CD4-positive, alpha-beta T cell treated with Interleukin-4 for 1 hour (primary cell): ENCODE measurements at regions not wholly inside any gene's neighbourhood (a gene's known extent, or its start where the extent isn't known, plus 50 kb on each side); places are given as distances from the start of the nearest gene placed in this dataset.
"Not testable (repeated sequence)": the region's sequence is repeated elsewhere in the genome, so short reads cannot be mapped to it uniquely, and the experiment has no call there.

ENCODE experiments used
- DNase-seq, 2 donors: peaks; one replicate each; pipeline ENCODE4 v3.0.0-alpha.2; 2020 to 2022

DNA sequence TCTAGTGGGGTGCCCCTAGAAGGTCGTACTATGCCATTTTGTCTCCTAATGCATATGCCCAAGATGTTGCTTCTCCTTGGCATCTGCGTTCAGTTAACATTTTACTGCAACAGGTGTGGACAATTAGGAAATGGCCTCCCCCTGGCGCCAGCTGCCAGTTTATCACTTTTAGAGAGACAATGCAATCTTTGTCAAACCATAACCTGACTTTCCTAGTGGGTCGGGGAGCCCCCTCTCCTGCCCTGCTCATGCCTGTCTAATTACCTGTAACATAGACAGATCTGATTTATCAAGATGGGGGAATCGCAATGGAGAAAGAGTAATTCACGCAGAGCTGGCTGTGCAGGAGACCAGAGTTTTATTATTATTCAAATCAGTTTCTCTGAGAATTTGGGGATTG lies 353.7 kb upstream of the SGO1 start:
- DNase-seq = no peak

DNA sequence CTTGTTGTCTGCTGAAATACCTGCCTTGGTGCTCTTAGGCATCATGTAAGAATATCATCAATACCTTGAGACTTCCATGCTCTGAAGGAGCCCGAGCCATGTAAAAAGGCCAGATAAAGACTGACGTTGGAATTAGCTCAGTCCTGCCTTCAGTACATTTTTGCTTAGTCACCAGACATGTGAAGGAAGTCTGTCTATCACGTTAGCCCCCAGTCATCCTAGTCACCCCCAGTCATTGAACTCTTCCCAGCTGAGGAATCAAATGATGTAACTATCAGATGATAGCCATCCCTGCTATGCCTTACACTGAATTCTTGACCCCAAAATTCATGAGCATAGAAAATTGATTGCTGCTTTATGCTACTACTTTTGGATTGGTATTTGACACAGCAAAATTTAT lies 351.2 kb upstream of the SGO1 start:
- no peak for DNase-seq

DNA sequence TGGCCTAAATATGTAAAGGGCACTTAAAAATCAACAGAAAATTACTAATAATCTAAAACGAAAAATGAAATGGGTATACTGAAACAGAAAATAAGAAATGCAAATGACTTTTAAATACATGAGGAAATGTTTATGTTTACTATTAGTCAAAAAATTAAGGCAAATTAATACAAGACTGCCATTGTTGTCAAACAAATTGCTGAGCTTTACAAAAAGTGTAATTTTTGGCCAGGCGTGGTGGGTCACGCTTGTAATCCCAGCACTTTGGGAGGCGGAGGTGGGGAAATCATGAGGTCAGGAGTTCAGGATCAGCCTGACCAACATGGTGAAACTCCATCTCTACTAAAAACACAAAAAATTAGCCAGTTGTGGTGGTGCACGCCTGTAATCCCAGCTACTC lies 343.9 kb upstream of the SGO1 start:
- DNase-seq = no peak

DNA sequence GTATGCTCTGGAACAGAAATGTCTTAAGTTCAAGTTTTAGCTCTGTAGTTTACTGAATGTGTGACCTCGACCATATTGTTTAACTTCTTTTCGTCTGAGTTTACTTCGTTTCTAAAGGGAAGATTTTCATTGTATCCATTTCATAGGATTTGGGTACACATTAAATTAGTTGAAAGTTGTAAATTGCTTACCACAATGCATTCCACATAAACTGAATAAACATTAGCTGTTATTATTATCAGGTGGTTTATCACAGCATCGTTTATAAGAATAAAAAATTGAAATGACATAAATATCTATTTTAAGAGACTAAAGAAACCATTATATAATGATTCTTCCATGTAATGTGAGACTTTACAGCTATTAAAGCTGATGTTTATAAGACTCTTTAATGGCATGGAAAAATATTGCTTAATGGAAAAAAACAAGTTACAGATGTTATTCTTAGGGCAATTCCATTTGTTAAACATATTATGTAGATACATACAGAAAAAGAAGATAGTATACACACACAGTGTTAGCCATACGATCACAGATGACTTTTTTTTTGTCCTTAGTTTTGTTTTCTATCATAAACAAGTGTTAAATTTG lies 342.3 kb upstream of the SGO1 start:
- no peak for DNase-seq

DNA sequence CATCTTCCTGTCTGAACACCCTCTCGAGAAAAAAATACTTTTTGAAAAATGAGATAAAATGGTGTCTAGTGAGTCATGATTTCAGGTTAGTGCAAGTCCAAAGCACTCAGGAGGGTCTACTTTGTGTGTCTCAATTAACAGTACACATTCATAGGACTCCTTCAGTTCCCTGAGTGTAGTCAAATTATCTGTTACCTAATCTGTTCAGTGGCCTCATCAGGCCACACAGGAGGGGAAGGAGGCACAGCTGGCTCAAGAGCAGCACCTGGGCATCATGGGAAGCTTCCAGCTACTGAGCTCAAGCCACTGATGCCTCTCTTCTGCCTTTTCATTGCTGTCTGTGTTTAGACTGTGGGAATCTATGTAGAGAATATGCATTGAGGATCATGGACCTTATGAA lies 341.4 kb upstream of the SGO1 start:
- DNase-seq = no peak

DNA sequence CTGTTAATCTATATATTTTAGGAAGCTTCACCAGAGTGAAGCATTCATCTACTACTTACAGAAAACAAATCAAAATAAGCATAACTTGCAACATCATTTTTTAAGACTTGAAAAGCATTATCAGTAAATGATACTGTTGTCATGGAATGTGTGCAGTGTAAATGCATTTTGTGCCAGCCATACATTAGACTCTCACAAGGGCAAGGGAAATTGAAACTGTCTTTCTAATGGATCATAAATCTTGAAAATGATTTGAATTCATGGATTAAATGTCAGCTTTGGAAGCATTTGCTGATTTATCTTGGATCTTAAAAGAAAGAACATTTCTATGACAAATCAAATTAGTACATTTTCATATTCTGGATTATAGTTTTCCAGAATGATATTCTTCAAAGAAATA lies 338.3 kb upstream of the SGO1 start:
- no peak for DNase-seq

DNA sequence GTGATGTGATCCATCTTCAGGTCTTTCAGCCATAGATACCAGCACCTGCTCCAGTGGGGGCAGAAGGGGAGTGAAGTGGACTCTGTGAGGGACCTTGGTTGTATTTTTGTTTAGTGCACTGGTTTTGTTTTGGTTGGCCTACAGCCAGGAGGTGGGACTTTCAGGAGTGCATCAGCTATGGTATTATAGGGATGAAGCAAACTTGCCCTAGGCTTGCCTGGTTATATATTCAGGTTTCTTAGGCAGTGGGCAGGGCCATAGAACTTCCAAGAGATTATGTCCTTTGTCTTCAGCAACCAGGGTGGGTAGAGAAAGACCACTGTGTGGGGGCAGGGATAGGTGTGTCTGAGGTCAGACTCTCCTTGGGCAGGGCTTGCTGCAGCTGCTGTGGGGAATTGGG lies 337.3 kb upstream of the SGO1 start:
- no peak for DNase-seq

DNA sequence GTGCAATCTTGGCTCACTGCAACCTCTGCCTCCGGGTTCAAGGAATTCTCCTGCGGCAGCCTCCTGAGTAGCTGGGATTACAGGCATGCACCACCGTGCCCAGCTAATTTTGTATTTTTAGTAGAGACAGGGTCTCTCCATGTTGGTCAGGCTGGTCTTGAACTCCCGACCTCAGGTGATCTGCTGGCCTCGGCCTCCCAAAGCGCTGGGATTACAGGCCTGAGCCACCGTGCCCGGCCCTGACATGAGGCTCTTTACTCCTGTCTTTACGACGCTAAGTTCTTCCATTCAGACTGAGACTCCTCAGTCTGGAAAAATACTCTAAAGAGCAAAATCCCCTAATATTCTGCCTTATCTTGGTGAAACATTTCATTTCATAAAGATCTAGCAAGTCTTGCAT lies 331.3 kb upstream of the SGO1 start:
- not testable (repeated sequence) for DNase-seq

DNA sequence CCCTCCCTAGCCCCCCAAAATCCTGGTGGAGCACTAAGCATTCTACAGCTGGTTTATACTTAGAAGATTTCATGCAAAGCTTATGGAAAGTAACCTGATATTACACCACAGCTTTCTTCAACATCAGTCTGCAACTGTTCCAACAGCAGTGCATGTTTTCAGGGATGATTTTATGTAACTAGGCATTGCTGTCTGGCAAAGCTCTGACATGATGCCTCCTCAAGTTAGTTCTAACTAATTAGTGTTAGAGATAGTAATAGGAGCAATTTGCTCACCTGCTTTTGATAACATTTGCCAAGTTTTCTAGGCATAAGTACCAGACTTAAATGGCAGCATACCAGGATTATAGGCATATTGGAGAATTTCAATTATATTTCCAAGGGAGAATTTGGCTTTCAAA lies 330.3 kb upstream of the SGO1 start:
- no peak for DNase-seq

DNA sequence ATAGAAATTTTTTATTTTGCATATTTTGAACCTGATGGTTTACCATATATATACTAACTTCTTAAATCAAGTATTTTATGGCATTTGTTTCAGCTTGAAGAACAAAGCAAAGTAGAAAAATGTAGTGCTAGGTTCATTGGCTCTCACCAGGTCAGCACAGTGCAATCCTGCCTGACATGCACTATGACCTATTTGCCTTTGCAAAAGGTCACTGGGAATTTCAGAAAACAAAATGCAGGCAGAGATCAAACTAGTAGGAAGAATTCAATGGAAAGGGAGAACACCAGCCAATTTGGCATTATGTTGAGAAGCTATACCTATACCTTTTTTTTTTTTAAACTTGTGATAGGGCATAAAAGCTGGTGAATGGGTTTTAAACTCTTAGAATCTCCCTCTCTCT lies 329.8 kb upstream of the SGO1 start:
- no peak for DNase-seq

DNA sequence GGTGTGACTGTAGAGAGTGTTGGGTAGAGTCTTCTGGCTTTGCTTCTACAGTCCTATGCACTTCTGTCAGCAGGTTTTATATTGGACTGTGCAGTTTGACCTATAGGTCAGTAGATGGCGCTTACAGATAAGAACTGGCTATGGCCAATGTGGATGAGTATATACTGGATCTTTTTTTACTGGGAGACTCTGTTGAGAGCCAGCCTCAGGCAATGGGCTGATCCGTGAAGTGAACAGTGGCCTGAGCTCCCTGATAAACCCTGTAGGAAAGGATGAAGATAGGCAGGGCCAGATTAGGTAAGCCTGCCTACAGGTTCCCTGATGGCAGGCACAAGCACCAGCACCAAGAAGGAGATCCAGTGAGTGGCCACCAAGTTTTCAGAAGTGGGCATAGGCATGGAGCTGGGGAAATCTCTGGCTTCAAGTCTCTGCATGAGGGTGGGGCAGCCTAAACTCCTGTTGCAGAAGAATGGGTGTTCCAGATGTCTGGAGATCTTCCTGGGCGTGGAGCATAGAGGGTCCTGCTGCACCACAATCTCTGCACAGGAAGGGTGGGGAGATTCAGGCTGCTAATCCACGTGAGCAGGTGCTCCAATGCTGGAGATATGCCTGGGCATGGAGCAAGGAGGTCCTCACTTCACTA lies 326.0 kb upstream of the SGO1 start:
- no peak for DNase-seq

DNA sequence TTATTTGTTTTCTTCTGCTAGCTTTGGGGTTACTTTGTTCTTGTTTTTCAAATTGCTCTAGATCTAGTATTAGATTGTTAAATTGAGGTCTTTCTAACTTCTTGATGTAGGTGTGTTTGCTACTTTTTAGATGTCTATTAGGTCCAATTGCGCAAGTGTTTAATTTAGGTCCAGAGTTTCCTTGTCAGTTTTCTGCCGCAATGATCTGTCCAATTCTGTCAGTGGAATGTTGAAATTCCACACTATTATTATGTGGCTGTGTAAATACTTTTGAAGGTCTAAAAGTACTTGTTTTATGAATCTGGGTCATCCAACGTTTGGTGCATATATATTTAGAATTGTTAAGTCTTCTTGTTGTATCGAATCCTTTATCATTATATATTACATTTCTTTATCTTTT lies 324.4 kb upstream of the SGO1 start:
- DNase-seq = no peak

DNA sequence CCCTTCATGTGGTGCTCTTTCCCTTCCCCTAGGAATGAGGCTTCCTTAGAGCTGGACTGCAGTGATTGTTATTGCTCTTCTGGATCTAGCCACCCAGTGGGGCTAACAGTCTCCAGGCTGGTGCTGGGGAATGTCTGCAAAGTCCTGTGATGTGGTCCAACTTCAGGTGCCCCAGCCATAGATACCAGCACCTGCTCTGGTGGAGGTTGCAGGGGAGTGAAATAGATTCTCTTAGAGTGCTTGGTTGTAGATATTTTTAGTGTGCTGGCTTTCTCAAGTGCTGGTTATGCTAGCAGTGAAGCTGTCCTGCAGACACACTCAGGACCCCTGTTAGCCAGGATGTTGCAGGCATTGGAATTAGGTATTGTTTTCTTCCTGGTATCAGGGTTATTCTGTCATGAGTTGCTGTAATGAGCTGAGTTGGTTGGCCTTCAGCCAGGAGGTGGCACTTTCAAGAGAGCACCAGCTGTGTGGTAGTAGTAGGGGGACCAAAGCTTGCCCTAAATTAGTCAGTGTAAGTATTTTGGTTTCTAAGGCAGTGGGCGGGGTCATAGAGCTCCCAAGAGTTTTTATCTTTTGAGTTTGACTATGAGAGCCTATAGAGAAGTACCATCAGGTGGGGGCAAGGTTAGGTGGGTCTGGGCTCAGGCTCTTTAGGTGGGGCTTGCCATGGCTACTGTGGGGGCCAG lies 317.5 kb upstream of the SGO1 start:
- no peak for DNase-seq

DNA sequence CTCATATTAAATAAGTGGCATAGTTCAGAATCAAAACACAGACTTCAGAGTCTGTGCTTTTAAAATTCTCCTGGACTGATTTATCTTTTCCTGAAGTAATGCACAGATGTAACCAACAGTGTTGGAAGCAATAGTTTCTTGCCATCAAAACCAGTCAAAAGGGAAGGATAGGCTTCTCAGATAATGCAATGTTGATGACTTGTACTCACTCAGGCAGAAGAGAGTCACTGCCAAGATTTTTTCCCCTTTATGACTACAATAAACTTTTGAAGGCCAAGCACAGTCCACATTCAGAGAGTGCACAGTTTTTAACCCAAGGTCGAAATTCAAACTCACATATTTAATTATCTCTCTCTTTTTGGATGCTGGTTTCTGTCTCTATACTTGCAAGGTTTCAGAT lies 305.0 kb upstream of the SGO1 start:
- DNase-seq = no peak

DNA sequence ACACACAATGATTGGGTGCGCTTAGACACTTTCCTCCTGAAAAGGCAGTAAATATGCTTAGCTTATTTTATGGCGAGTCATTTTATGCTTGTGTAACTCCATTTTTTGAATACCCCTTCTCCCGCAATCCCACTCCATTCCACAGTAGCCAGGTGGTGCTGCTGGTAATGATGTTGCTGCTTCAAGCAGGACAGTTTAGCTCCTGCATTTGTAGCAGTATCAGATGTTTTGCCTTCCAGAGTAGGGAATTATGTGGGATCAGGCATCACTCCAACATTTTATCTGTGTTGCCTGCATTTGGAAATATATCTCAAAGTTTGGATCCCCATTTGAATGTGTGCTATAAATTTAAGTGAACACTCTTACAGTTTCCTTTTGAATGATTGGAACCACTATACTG lies 302.1 kb upstream of the SGO1 start:
- no peak for DNase-seq

DNA sequence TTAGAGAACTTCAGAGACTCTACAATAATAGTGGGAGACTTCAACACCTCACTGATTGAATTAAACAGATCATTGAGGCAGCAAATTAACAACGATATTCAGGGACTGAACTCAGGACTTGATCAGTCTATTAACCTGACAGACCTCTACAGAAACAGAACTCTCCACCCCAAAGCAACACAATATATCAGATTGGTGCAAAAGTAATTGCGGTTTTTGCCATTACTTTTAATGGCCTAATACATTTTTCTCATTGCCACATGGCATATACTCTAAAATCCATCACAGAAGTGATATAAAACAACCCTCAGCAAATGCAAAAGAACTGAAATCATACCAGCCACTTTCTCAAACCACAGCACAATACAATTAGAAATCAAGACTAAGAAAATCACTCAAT lies 298.1 kb upstream of the SGO1 start:
- no peak for DNase-seq

DNA sequence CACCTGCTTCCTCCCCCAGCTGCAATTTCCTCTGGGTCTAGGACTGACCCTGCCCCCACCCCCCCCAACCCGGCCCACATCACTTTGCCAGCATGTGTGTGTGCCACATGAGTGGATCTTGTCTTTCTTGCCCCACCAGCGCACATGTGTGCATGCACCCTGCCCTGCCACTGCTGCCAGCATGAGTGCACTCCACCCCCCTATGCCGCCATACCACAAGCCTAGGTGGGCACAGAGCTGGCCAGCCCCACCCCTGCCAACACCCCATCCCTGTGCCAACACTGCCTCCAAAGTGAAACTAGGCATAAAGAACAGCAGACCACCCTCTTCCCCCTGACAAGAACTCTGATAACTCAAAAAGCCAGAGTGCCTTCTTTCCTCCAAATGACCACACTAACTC lies 296.3 kb upstream of the SGO1 start:
- DNase-seq = no peak

DNA sequence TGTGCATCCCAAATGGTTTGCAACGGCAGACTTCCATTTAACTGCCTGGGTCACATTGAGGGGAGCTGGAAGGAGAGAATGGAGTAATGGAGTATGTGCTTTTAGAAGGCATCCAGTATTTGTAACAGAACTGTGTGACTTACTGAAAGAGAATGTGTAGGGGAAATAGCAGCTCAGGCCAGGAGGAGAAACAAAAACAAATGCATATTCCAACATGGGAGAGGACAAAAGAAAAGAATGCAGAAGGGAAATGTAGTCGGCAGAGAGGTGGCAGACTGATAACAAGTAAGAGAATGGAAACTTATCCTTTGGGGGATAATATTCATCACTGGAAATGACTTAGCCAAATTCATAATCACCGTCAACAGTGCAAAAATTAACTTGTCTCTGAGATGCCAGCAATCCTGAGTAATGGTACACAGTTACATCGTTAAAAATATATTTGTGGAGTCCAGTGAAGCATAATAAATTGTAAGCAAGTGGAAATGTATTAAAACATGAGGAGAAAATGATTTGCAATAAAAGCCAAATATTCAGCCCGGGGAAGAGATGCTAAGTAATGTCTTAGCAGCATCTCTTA lies 294.9 kb upstream of the SGO1 start:
- no peak for DNase-seq

DNA sequence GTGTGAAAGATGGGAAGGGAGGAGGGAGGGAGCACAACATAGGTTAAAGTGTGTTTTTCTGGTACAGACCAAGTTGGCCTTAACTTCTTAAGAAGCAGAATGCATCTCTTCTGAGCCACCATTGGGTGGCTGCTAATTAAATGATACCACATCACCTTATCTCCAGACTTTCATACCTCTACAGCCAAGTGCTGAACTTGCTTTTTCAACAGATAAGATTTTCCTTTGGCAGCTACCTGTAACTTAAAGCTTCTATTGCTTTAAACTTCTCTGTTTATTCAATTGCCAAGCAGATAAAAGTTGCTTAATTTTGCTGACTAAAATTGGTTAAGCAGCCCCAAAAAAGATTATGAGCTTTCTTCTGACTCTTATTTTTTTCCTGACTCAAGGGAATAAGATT lies 292.4 kb upstream of the SGO1 start:
- no peak for DNase-seq

DNA sequence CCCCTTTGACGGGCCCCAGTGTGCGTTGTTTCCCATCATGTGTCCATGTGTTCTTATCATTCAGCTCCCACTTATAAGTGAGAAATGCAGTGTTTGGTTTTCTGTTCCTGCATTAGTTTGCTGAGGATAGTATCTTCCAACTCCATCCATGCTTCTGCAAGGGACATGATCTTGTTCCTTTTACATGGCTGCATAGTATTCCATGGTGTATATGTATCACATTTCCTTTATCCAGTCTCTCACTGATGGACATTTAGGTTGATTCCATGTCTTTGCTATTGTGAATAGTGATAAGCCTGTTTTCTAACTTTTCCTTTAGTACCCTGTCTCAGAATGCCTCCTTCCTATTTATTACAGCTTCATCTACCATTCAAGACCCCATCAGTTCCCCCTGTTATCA lies 278.2 kb upstream of the SGO1 start:
- DNase-seq = not testable (repeated sequence)

DNA sequence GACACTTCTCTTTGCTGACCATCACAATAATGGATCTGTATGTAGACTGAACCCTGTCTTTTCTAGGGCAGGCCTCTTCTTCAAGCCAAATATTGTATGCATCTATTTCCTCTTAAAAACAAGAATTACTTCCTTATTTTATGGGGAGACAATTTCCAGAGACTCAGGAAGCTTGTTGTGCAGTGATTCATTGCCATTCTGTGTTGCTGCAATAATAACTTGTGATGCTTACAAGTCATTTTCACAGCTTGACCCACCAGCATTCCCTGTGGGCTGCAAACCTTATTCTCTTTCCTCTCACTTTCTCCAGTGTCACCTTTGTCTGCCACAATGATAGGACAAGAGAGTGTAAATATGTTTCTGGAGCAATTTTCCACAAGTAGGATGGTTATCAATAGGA lies 276.7 kb upstream of the SGO1 start:
- DNase-seq = no peak

DNA sequence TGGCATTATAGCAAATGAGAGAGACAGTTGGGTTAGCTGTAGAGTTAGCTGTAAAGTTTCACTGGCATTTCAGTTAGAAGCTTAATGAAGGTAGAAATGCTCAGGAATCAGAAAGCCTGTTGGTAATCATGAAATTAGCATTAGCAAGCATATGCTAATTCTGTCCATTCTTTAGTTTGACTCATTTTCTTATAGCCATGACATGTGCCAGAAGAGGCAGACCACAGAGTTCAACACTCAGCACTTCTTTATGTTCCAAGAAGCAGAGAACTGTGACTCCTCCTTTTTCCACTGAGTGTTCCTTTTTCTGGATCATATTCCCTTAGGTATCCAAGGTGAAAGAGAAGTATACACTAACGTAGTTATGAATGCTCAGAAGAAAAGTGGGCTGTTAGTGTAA lies 276.2 kb upstream of the SGO1 start:
- DNase-seq = no peak

DNA sequence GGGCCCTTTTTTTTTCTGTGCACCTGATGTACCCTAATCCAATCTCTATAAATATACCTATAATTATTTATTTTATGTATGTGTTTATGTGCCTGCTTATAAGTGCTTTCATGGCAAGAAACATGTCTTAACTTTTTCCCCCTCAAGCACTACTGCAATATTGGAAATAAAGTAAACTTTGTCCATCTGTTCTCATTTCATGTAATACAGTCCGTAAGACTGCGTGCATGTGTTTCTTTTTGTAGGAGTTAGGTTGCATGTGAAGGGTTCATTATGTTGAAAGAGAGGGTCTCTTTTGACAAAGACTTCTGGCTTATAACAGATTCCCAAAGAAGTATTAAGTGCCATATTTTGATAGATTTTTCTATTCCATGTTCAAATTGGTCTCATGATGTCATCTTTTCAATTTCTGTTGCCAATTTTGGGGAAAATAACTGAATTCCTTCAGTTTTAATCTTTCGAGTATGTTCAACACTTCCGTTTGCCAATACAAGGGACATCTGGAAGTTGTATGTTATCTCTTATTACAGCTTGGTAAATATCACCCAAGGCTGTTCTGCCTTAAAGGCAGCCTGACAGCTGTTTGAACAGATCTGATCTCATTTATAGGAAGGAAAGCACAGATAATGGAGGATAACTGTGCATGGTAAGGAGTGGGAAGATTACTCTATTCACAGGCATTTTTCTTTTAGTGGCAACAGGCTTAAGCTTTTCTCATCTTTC lies 273.1 kb upstream of the SGO1 start:
- no peak for DNase-seq

DNA sequence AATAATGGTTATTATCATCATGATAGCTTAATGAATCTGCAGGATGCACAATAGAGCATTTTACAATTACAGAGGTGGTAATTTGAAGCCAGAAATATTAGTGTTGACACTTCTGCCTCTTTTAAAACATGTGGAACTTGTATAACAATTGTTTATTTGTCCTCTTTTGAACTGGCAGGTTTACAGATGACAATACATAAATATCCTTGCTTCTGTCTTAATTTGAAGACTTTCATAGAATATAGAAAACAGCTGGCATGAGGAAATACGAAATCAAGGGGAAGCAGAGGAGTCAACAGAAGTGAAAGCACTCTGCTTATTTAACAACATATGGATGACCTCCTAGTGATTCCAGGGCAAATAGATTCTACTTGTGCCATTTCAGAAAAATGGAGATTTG lies 270.5 kb upstream of the SGO1 start:
- no peak for DNase-seq
